IMR-90 (cell line): ENCODE measurements at regions not wholly inside any gene's neighbourhood (a gene's known extent, or its start where the extent isn't known, plus 50 kb on each side); places are given as distances from the start of the nearest gene placed in this dataset.

Source experiments
- BHLHE40 ChIP-seq: fragments of 150-350 bp; IDR thresholded peaks from 2 replicates; pipeline ENCODE4 v1.6.1; 2016; ENCODE audit warnings: mild to moderate bottlenecking, low read depth, low read length
- CHD1 ChIP-seq: IDR thresholded peaks from 2 replicates; pipeline ENCODE4 v1.6.1; 2012; ENCODE audit warnings: low read depth, low read length, improper control_type of control experiment
- FOS ChIP-seq: fragments of 150-350 bp; IDR thresholded peaks from 2 replicates; pipeline ENCODE4 v1.6.1; 2016; ENCODE audit warnings: low read depth, low read length
- MAFK ChIP-seq: IDR thresholded peaks from 2 replicates; pipeline ENCODE4 v1.6.1; 2012; ENCODE audit warnings: low read depth, low read length, improper control_type of control experiment
- MAZ ChIP-seq: IDR thresholded peaks from 2 replicates; pipeline ENCODE4 v1.6.1; 2012; ENCODE audit warnings: low read depth, mild to moderate bottlenecking, low read length, improper control_type of control experiment, moderate library complexity, borderline replicate concordance
- MXI1 ChIP-seq: IDR thresholded peaks from 2 replicates; pipeline ENCODE4 v1.6.1; 2012; ENCODE audit warnings: low read depth, mild to moderate bottlenecking, low read length, moderate library complexity, borderline replicate concordance
- POLR2A ChIP-seq: IDR thresholded peaks from 2 replicates; pipeline ENCODE4 v1.6.1; 2012; ENCODE audit warnings: mild to moderate bottlenecking, low read depth, low read length
- RAD21 ChIP-seq: IDR thresholded peaks from 2 replicates; pipeline ENCODE4 v1.6.1; 2012; ENCODE audit warnings: low read length, improper control_type of control experiment
- RCOR1 ChIP-seq: IDR thresholded peaks from 2 replicates; pipeline ENCODE4 v1.6.1; 2012; ENCODE audit warnings: mild to moderate bottlenecking, low read length, improper control_type of control experiment; ENCODE audit not compliant: insufficient replicate concordance
- TF ChIP-seq, protein P1 (sequence below): conservative IDR thresholded peaks from 2 replicates; pipeline ENCODE4 v1.5.1; 2012; ENCODE audit warnings: mild to moderate bottlenecking, low read depth, low read length, improper control_type of control experiment
- TF ChIP-seq, protein P2 (sequence below): fragments of 150-350 bp; IDR thresholded peaks from 2 replicates; pipeline ENCODE4 v1.6.1; 2017; ENCODE audit warnings: mild to moderate bottlenecking, antibody characterized with exemption, low read length, low read depth

GRCh38 chr9:80447876-80448275 lies 876.1 kb downstream of the TLE4 start:
- TF ChIP-seq, protein P1, sequence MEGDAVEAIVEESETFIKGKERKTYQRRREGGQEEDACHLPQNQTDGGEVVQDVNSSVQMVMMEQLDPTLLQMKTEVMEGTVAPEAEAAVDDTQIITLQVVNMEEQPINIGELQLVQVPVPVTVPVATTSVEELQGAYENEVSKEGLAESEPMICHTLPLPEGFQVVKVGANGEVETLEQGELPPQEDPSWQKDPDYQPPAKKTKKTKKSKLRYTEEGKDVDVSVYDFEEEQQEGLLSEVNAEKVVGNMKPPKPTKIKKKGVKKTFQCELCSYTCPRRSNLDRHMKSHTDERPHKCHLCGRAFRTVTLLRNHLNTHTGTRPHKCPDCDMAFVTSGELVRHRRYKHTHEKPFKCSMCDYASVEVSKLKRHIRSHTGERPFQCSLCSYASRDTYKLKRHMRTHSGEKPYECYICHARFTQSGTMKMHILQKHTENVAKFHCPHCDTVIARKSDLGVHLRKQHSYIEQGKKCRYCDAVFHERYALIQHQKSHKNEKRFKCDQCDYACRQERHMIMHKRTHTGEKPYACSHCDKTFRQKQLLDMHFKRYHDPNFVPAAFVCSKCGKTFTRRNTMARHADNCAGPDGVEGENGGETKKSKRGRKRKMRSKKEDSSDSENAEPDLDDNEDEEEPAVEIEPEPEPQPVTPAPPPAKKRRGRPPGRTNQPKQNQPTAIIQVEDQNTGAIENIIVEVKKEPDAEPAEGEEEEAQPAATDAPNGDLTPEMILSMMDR: no peak
- TF ChIP-seq POLR2A: no peak
- TF ChIP-seq FOS: no peak
- TF ChIP-seq RAD21: no peak
- no peak for TF ChIP-seq MXI1
- TF ChIP-seq MAZ: no peak
- TF ChIP-seq BHLHE40: no peak
- TF ChIP-seq MAFK: no peak
- TF ChIP-seq CHD1: no peak
- TF ChIP-seq, protein P2, sequence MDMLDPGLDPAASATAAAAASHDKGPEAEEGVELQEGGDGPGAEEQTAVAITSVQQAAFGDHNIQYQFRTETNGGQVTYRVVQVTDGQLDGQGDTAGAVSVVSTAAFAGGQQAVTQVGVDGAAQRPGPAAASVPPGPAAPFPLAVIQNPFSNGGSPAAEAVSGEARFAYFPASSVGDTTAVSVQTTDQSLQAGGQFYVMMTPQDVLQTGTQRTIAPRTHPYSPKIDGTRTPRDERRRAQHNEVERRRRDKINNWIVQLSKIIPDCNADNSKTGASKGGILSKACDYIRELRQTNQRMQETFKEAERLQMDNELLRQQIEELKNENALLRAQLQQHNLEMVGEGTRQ: no peak
- no peak for TF ChIP-seq RCOR1
